GM11168 (cell line): ENCODE measurements at regions not wholly inside any gene's neighbourhood (a gene's known extent, or its start where the extent isn't known, plus 50 kb on each side); places are given as distances from the start of the nearest gene placed in this dataset.

Experiments used
- in situ Hi-C: fragments of 300-500 bp; cut with MboI; formaldehyde crosslinking; loops from one replicate; pipeline ENCODE4 v1.12.0; 2022; ENCODE audit warnings: low sequenced_read_pairs; ENCODE audit not compliant: unreplicated experiment

GRCh38 chr5:39742916-39743315 lies 318.1 kb upstream of the DAB2 start:
- in situ Hi-C loops, result no loop called here

DNA sequence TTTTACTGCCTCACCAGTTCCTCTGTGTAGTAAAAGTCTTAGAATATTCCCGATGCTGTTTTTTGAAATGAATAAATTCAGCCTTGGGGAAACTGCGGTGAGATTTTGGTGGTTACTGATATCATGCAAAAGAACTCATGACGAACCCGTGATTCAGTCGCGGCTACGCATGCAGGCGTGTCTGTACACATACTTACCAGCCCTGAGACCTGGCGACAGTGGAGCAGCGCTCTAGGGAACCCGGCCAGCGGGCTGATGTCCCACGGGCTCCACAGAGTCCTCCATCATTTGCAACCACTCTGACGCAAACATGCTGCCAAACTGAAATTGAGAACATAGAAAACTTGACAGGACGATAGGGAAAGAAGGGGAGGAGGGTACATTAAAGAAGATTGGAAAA lies 315.6 kb upstream of the DAB2 start:
- in situ Hi-C loops, result no loop called here

- in situ Hi-C loops, result no loop called here
Measured at GRCh38 chr5:39732166-39732565, 307.4 kb upstream of the DAB2 start.

DNA sequence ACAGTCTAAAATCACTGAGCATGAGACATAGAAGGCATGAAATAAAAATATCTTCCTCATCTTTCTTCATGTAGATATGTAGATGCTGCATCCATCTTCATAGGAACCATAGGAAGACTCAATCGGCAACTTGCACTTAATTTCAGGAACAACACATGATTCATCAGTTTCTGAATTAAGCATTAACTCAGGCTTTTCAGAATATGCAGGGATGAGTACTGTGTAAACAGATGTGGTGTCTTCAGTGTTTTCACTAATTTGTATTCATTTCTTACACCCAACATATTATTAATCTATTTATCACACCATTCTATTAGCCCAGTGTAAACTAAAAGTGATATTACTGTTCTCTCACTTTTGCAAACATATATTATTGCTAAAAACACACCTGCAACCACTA lies 305.9 kb upstream of the DAB2 start:
- in situ Hi-C loops, result no loop called here

GRCh38 chr5:39730006-39730405 lies 305.2 kb upstream of the DAB2 start:
- in situ Hi-C loops, result no loop called here

GRCh38 chr5:39726467-39726866 lies 301.7 kb upstream of the DAB2 start:
- in situ Hi-C loops, result no loop called here

DNA sequence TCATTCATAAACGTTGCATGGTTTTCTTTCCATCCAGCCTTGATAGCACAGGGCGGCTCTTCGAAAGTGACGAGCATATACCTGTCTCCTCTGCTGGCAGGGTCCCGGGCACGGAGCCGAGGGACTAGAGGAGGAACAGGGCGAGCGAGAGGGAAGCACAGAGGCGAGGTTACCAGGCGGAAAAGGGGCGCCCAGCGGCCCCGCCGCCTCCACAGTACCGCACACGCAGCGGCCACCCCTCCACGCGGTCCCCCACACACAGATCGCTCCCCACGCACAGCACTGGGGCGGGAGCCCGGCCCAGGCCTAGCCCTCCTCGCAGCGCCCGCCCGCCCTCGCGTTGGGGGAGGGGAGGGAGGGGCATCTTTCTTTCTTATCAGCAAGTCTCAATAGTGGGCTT lies 296.6 kb upstream of the DAB2 start:
- in situ Hi-C loops, result loop anchor here (25.0 kb wide), 1 partner anchor 966 kb away; the partner anchor contains the start of gene PTGER4

DNA sequence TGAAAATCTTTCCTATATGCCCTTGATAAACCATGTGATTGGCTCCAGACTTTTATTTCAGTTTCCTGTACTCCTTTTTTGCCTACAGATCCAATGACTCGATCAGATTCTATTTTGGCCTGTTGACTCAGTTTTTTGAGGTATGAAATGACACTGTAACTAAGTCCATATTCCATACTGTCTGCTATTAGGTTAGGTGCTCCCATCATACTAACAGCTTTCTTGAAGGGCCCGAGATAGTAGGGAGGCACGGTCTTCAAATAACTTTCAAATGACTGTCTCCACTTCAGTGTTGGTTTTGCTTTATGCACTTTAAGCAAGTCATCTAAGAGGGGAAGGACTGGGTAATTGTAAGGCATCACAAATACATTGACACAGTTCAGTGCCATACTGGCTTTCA lies 295.4 kb upstream of the DAB2 start:
- in situ Hi-C loops, result loop anchor here (25.0 kb wide), 1 partner anchor 967 kb away; the partner anchor contains the start of gene PTGER4

- in situ Hi-C loops, result loop anchor here (25.0 kb wide), 1 partner anchor 970 kb away; the partner anchor contains the start of gene PTGER4
Measured at GRCh38 chr5:39717176-39717897, 292.6 kb upstream of the DAB2 start.

DNA sequence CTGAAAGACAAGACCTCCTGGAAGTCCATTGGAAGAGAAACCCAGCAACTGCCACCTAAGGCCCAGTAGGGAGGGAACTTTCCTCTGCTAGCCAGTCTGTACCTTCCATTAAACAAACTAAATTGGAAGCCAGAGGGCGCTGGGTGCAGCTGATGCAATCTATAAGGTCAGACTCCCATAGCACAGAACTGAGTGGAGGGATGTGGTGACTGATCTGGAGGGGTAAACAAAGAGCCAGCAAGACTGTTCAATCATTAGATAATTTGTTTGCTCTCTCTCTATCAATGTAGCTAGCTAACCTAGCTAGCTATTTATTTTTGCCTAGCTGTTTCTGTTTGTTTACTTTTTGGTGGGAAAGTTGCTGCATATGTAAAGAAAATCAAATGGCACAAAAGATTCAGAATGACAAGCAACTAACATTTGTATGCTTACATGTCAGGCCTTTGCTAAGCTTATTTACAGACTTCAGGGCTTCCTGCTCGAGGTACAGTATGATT lies 291.8 kb upstream of the DAB2 start:
- in situ Hi-C loops, result loop anchor here (25.0 kb wide), 1 partner anchor 971 kb away; the partner anchor contains the start of gene PTGER4

GRCh38 chr5:39714036-39714698 lies 289.4 kb upstream of the DAB2 start:
- in situ Hi-C loops, result loop anchor here (25.0 kb wide), 1 partner anchor 973 kb away; the partner anchor contains the start of gene PTGER4

- in situ Hi-C loops, result loop anchor here (25.0 kb wide), 1 partner anchor 974 kb away; the partner anchor contains the start of gene PTGER4
Measured at GRCh38 chr5:39713250-39713916, 288.6 kb upstream of the DAB2 start.

- in situ Hi-C loops, result loop anchor here (25.0 kb wide), 1 partner anchor 975 kb away; the partner anchor contains the start of gene PTGER4
Measured at GRCh38 chr5:39712316-39713249, 287.8 kb upstream of the DAB2 start.

DNA sequence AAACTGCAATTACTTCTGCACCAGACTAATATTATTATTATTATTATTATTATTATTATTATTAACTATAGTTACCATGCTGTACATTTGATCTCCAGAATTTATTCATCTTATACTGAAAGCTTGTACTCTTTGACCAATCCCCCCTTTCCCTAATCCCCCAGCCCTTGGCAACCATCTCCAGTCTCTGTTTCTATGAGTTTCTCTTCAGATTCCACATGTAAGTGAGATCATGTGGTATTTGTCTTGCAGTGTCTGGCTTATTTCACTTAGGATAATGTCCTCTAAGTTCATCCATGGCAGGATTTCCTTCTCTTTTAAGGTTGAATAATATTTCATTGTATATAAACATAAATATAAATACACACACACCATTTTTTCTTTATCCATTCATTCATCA lies 287.0 kb upstream of the DAB2 start:
- in situ Hi-C loops, result loop anchor here (25.0 kb wide), 1 partner anchor 975 kb away; the partner anchor contains the start of gene PTGER4

DNA sequence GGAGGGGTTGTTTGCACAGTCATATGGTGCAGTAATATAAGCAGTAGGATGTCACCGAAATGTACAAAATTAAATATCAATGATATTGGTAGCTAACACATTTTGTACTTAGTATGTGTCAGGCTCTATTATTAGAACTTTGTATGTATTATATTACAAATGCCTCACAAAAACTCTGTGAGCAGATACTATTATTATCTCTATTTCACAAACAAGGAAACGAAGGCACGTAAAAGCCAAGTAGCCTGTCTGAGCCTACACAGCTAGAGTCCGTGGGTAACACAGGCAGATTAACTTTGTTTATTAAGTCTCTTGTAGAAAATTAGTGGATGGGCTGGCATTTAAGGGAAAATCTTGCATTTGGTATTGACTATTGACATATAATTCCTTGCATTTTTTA lies 284.3 kb upstream of the DAB2 start:
- in situ Hi-C loops, result loop anchor here (25.0 kb wide), 1 partner anchor 978 kb away; the partner anchor contains the start of gene PTGER4

DNA sequence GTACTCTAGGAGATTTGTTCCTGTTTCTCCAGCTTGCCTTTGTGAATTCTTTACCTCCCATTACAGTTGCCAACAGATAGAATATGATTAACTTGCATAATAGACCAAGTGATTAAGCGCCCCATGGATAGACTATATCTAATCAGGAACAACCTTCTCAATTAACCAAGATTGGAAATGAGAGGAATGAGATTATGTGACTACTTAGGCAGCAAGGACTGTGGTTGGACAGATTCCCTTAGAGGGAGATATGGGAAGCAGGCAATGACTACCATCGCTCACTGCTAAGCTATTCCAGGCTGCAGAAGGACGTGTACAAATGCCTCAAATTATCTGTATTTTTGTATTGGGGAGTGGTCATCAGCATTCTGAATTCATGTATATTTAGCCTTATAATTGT lies 278.1 kb upstream of the DAB2 start:
- in situ Hi-C loops, result loop anchor here (25.0 kb wide), 1 partner anchor 984 kb away; the partner anchor contains the start of gene PTGER4

- in situ Hi-C loops, result loop anchor here (25.0 kb wide), 1 partner anchor 987 kb away; the partner anchor contains the start of gene PTGER4
Measured at GRCh38 chr5:39700523-39700922, 275.7 kb upstream of the DAB2 start.

DNA sequence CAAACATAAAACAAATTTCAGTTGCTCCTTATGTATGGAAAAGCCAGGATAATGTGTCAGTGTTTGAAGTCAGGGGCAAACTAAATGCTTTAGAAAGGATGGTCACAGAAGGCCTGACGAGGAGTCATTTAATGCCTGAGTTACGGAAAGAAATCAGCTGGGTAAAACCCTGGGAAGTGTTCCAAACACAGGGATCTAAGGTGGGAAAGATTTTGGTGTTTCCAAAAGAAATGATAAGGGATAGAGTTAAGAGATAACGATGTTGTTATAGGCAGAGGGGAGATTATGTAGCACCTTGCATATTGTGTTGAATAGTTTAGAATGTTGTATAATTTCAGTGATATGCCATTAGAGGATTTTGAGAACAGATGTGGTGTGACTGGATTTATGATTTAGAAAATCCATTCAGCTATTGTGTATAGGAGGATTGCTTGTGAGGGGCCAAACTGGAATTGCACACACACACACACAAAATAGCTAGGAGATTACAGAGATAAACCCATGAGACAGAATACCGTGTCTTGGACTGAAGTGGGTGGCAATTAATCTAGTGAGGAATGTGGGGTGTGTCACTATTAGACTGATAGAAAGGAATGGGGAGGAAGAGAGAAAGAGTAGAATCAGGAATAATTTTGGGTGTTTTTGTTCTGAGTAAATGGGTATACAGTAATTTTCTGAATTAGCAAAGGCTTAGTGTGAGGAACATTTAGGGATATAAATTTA lies 274.2 kb upstream of the DAB2 start:
- in situ Hi-C loops, result no loop called here

DNA sequence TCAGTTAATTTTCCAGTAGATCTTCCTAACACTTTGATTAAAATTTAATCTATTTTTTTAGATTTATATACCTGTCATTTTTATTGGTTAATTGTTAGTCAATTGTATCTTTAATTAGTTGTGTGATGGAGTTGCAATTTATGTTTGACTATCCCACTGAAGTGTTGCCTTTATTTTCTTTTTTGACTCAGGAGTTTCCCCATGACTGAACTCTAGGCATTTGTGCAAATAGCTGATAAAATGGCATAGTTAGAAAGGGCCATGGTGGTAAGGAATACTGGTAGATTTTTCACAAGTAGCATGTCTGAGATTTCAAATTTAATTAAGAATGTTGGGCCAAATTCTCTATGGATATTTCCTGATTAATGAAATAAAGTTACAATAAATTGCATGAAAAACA lies 273.1 kb upstream of the DAB2 start:
- in situ Hi-C loops, result no loop called here
